ENCODE measurements at regions not wholly inside any gene's neighbourhood (a gene's known extent, or its start where the extent isn't known, plus 50 kb on each side); places are given as distances from the start of the nearest gene placed in this dataset.

DNA sequence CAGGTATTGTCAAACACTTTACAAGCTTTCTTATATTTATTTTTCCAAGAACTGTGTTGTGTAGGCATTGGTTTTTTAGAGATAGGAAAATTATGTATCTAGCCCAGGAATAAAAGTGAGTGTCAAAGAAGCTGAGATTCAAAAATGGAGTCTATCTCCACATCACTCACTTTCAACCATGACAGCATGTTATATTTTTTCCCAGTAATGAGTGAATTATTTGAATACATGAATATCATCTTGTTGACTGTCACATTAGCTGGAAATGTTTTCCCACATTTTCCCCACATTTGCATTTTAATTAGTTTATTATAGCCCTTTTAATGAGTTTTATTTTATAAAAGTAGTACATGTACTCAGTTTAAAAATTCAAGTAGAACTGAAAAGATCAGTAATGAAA, 693.7 kb downstream of the PCDH18 start:
- TF ChIP-seq POLR2A (IDR thresholded peaks at IDR 0.05; ENCODE audit: low read depth, low read length) (no peak), POLR2AphosphoS5 (IDR thresholded peaks at IDR 0.05; ENCODE audit: low read depth, low read length) (no peak), TAF1 (IDR thresholded peaks at IDR 0.05; ENCODE audit: low read depth, low read length) (no peak), SPI1 (IDR thresholded peaks at IDR 0.05; ENCODE audit: low read depth, low read length) (no peak), POU2F2 (IDR thresholded peaks at IDR 0.05; ENCODE audit: low read depth, low read length) (no peak), PAX5 (IDR thresholded peaks at IDR 0.05; ENCODE audit: insufficient read depth, low read length, severe bottlenecking) (no peak)
